ENCODE measurements at regions not wholly inside any gene's neighbourhood (a gene's known extent, or its start where the extent isn't known, plus 50 kb on each side); places are given as distances from the start of the nearest gene placed in this dataset.

DNA sequence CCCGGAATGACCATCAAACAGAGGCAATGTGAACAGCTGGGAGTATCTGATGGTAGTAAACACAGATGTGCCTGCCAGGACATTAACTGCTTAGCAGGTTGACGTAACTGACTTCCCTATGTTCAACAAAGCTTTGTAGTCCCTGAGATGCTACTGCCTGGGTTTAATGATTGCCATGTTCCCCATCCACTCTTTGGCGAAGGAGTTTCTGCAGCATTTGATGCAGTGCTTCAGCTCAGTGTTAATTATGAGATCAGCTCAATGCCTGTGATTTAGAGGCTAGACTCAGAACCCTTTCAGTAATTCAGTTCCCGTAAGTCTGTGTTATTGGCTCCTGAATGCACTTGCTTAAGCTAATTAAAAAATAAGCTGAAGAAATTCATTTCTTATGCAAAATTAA, 547.3 kb upstream of the ZNF608 start:
- no peak for DNase-seq (ENCODE audit: extremely low spot score)
- CTCF ChIA-PET = interaction anchor here (0.7 to 2.0 kb wide), 4 partner anchors 11 to 17 kb away, joined by 3 to 7 read pairs (median 4); no protein-coding TSS in a partner anchor
- TF ChIP-seq, protein P1, sequence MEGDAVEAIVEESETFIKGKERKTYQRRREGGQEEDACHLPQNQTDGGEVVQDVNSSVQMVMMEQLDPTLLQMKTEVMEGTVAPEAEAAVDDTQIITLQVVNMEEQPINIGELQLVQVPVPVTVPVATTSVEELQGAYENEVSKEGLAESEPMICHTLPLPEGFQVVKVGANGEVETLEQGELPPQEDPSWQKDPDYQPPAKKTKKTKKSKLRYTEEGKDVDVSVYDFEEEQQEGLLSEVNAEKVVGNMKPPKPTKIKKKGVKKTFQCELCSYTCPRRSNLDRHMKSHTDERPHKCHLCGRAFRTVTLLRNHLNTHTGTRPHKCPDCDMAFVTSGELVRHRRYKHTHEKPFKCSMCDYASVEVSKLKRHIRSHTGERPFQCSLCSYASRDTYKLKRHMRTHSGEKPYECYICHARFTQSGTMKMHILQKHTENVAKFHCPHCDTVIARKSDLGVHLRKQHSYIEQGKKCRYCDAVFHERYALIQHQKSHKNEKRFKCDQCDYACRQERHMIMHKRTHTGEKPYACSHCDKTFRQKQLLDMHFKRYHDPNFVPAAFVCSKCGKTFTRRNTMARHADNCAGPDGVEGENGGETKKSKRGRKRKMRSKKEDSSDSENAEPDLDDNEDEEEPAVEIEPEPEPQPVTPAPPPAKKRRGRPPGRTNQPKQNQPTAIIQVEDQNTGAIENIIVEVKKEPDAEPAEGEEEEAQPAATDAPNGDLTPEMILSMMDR (IDR thresholded peaks at IDR 0.05; ENCODE audit: control extremely low read depth, extremely low read depth, low read depth, missing control alignments) = no peak
- POLR2A ChIA-PET = interaction anchor here (0.6 kb wide), 1 partner anchor 203 kb away, joined by 6 read pairs; no protein-coding TSS in a partner anchor

DNA sequence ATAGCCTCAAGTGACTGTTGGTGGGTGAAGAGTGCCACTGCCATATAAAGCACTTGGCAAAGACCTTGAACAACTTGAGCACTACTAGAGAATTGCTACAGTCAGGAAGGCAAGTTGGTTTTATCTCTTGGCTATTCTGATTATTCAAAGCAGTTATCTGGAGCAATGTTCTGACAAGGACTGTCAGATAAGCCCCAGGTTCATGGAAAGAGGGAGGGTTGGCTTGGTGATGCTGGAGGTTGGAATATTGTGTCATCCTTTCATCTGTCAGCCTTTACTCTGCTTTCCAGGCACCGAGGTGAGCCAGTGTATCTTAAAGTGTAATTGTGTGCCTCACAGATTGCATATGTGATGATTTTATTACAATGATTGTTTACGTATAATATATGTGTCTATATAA, 548.4 kb upstream of the ZNF608 start:
- TF ChIP-seq, protein P1 (IDR thresholded peaks at IDR 0.05; ENCODE audit: control extremely low read depth, extremely low read depth, low read depth, missing control alignments) = no peak
- CTCF ChIA-PET = no interaction called here
- DNase-seq (ENCODE audit: extremely low spot score) = no peak
- POLR2A ChIA-PET = no interaction called here

DNA sequence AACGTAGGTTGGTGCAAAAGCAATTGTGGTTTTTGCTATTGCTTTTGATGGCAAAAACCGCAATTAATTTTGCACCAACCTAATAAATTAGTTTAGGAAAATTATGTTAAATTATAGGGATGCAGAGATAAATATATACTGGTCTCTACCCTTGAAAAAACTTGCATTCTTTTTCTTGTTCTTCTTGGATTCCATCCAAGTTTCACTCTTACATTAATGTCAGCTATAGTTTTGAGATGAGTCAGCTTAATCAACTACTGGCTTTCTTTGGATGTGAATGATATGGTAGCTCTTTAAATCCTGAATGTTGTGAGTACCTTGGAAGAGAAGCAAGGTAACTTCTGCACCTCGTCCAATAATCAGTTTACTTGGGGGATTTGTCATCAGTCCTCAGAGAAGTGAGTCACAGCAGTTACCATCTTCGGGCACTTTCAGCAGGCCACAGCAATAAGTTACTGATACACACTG, 549.0 kb upstream of the ZNF608 start:
- CTCF ChIA-PET = no interaction called here
- TF ChIP-seq, protein P1 (IDR thresholded peaks at IDR 0.05; ENCODE audit: control extremely low read depth, extremely low read depth, low read depth, missing control alignments) = no peak
- no peak for DNase-seq (ENCODE audit: extremely low spot score)
- POLR2A ChIA-PET = no interaction called here

DNA sequence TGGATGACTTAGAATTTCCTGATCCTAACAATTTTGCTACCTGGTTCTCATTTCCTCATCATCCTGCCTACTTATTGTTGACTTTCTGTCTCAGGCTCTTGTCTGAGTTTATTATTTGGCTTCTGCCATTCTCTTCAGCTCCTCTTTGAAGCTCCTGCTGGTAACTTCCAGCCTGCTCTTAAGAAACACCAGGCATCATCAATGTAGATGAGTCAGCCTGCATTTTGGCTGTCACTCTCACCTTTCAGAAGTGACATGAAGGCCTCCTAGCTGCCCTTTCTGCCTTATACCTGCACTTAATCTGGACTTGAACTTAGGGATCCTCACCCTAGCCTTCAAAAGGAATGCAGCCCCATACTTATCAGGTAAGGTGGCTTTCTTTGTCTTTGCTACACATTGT, 551.8 kb upstream of the ZNF608 start:
- ChIA-PET CTCF (interaction anchor here (1.5 kb wide), 1 partner anchor 8 kb away, joined by 6 read pairs; no protein-coding TSS in a partner anchor), POLR2A (no interaction called here)
- TF ChIP-seq, protein P1 (IDR thresholded peaks at IDR 0.05; ENCODE audit: control extremely low read depth, extremely low read depth, low read depth, missing control alignments) = no peak
- no peak for DNase-seq (ENCODE audit: extremely low spot score)

DNA sequence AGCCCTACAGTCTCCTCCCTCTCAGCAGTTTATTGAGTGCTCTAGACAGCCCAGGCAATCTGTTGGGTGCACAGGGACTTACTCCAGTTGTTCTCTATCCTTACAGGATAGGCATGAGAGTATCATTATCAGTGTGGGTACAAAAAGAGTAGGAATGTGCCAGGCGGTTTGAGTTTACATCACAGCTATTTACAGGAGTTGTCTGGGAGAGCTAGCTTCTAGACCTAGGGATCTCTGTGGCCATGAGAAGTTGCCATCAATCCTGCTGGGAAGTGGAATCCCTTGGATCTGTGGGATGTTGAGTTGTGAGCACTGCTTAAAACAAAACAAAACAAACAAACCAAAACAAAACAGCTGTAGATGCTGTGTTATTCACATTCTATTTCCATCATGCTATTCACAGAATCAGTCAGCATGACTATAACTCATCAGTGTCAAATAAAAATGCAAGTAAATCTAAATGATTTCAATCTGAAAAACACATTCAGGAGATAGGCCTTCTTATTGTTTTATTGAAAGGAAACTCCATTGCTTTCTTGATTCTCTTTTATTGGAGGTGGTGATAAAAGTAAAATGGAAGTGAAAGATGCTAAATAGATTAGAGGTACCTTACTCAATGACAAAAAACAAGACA, 552.4 kb upstream of the ZNF608 start:
- DNase-seq (ENCODE audit: extremely low spot score) = no peak
- TF ChIP-seq, protein P1 (IDR thresholded peaks at IDR 0.05; ENCODE audit: control extremely low read depth, extremely low read depth, low read depth, missing control alignments) = no peak
- CTCF ChIA-PET = interaction anchor here (1.5 kb wide), 1 partner anchor 8 kb away, joined by 6 read pairs; no protein-coding TSS in a partner anchor
- POLR2A ChIA-PET = no interaction called here

DNA sequence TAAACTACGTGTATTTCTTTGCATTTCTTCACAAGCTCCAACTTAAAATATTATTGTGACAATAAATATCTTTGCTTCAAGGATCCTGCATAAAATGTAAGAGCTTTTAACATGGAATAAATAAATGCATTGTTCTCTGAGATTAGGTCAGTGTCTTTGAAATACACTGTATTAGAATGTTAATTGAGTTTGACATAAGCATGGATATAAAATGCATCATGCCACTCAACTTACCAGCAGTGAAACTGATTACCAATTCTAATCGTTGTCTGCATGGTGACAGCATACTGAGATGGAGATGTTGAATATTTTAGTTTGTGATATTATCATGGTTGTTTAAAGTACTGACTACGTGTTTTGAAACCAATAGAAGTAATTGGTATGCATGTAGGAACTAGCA, 555.3 kb upstream of the ZNF608 start:
- no peak for DNase-seq (ENCODE audit: extremely low spot score)
- CTCF ChIA-PET = interaction anchor here (1.1 to 2.2 kb wide), 2 partner anchors 9 to 21 kb away, joined by 3 to 6 read pairs; no protein-coding TSS in a partner anchor
- TF ChIP-seq, protein P1 (IDR thresholded peaks at IDR 0.05; ENCODE audit: control extremely low read depth, extremely low read depth, low read depth, missing control alignments) = no peak
- POLR2A ChIA-PET = no interaction called here

All from GM10248 (cell line).